ENCODE measurements at regions not wholly inside any gene's neighbourhood (a gene's known extent, or its start where the extent isn't known, plus 50 kb on each side); places are given as distances from the start of the nearest gene placed in this dataset.

DNA sequence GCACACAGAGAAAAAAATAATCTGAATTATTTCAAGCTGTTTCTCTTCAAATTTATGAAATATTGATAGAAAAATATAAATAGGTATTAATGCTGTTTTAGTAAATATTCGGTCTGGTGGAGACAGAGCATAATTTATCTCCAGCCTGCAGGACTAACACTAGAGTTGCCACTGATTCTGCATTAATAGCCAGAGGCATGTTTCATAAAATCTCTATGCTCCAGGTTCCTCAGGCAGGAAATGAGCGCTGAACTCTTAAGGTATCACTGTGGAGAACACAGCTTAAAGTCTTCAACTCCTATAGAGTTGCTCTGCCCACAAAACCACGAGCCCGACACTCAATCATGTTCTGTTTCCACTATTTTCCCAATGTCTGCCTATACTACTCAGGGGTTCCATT lies 470.0 kb upstream of the TMPO start:
- Histone ChIP-seq H3K4me1 (no peaks in the 10 kb centered on the region), H3K27ac (no peak overlapping the region), H3K9me3 (no peaks in the 10 kb centered on the region), H3K27me3 (no peaks in the 10 kb centered on the region), H3K4me3 (no peak overlapping the region), H3K36me3 (no peaks in the 10 kb centered on the region)
- TF ChIP-seq, protein P1, sequence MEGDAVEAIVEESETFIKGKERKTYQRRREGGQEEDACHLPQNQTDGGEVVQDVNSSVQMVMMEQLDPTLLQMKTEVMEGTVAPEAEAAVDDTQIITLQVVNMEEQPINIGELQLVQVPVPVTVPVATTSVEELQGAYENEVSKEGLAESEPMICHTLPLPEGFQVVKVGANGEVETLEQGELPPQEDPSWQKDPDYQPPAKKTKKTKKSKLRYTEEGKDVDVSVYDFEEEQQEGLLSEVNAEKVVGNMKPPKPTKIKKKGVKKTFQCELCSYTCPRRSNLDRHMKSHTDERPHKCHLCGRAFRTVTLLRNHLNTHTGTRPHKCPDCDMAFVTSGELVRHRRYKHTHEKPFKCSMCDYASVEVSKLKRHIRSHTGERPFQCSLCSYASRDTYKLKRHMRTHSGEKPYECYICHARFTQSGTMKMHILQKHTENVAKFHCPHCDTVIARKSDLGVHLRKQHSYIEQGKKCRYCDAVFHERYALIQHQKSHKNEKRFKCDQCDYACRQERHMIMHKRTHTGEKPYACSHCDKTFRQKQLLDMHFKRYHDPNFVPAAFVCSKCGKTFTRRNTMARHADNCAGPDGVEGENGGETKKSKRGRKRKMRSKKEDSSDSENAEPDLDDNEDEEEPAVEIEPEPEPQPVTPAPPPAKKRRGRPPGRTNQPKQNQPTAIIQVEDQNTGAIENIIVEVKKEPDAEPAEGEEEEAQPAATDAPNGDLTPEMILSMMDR (IDR thresholded peaks at IDR 0.05 in 4 of 5, conservative IDR thresholded peaks at IDR 0.05 in 1 of 5), result no peak
- TF ChIP-seq POLR2A (IDR thresholded peaks at IDR 0.05), result no peak
- in situ Hi-C loops (cut with MboI; ENCODE audit: low sequenced_read_pairs in 4 of 4) (no loop called here), intact Hi-C loops (cut with DNase I; ENCODE audit: low total_unique reads) (no loop called here)
- no peak for ATAC-seq
- no peak for DNase-seq

- DNase-seq, result no peak
- Histone ChIP-seq H3K27ac (no peak overlapping the region), H3K36me3 (no peaks in the 10 kb centered on the region), H3K9me3 (no peaks in the 10 kb centered on the region), H3K4me3 (no peak overlapping the region), H3K27me3 (no peaks in the 10 kb centered on the region), H3K4me1 (no peaks in the 10 kb centered on the region)
- intact Hi-C loops (cut with DNase I; ENCODE audit: low total_unique reads), result no loop called here
- in situ Hi-C loops (cut with MboI; ENCODE audit: low sequenced_read_pairs in 4 of 4), result no loop called here
- TF ChIP-seq POLR2A (IDR thresholded peaks at IDR 0.05), result no peak
- TF ChIP-seq, protein P1 (IDR thresholded peaks at IDR 0.05 in 4 of 5, conservative IDR thresholded peaks at IDR 0.05 in 1 of 5), result no peak
- no peak for ATAC-seq
These were observed 467.1 kb upstream of the TMPO start for GRCh38 chr12:98048326-98048725.

DNA sequence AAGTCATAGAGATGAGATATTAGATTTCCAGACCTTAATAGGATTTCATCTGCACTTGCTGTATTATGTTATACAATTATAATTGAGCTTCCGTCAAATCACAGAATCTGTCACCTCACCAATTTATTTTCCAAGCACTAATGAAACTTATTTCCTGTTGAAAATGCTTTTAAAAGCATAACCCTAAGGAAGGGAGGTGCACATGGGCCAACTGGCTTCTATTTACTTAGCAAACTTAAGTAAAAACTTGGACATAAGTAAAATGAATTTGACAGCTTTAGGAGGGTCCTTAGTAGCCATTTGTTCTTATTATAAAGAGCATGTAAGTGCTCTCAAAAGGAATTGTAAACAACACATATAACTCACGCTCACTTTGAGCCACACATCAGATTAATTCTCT lies 462.2 kb upstream of the TMPO start:
- Histone ChIP-seq H3K9me3 (no peaks in the 10 kb centered on the region), H3K27ac (no peak overlapping the region), H3K27me3 (no peaks in the 10 kb centered on the region), H3K4me3 (no peak overlapping the region), H3K4me1 (no peaks in the 10 kb centered on the region), H3K36me3 (no peaks in the 10 kb centered on the region)
- ATAC-seq, result no peak
- no peak for DNase-seq
- in situ Hi-C loops (cut with MboI; ENCODE audit: low sequenced_read_pairs in 4 of 4) (no loop called here), intact Hi-C loops (cut with DNase I; ENCODE audit: low total_unique reads) (no loop called here)
- TF ChIP-seq, protein P1 (IDR thresholded peaks at IDR 0.05 in 4 of 5, conservative IDR thresholded peaks at IDR 0.05 in 1 of 5), result no peak
- no peak for TF ChIP-seq POLR2A (IDR thresholded peaks at IDR 0.05)

GRCh38 chr12:98057701-98058100 lies 457.7 kb upstream of the TMPO start:
- no peaks in the 10 kb centered on the region for H3K36me3 ChIP-seq
- H3K4me3 ChIP-seq, result no peak overlapping the region
- ATAC-seq, result no peak
- no peak overlapping the region for H3K27ac ChIP-seq
- no peaks in the 10 kb centered on the region for H3K27me3 ChIP-seq
- in situ Hi-C loops (cut with MboI; ENCODE audit: low sequenced_read_pairs in 4 of 4), result no loop called here
- H3K9me3 ChIP-seq, result no peaks in the 10 kb centered on the region
- no peak for TF ChIP-seq POLR2A (IDR thresholded peaks at IDR 0.05)
- TF ChIP-seq, protein P1 (IDR thresholded peaks at IDR 0.05 in 4 of 5, conservative IDR thresholded peaks at IDR 0.05 in 1 of 5), result no peak
- no peak for DNase-seq
- intact Hi-C loops (cut with DNase I; ENCODE audit: low total_unique reads), result no loop called here
- no peaks in the 10 kb centered on the region for H3K4me1 ChIP-seq

DNA sequence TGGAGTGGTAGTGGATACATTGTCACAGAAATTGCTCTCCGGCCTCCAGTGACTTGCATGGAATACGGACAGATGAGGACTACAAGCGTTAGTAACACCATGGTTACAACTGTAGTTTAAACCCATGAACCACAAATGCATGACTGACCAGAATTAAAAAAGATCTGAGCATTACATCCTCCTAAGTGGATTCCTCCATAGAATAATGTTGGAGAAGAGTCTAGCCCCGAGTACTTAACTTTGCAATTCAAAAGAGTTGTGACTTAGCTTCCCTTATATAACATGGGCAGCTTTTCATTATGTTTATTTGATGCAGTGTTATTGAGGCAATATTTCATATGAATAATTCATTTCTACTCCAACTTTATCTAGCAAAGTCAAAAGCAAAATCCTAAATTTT lies 457.2 kb upstream of the TMPO start:
- in situ Hi-C loops (cut with MboI; ENCODE audit: low sequenced_read_pairs in 4 of 4) (no loop called here), intact Hi-C loops (cut with DNase I; ENCODE audit: low total_unique reads) (no loop called here)
- no peak overlapping the region for H3K4me3 ChIP-seq
- H3K36me3 ChIP-seq, result no peaks in the 10 kb centered on the region
- no peak for DNase-seq
- no peaks in the 10 kb centered on the region for H3K9me3 ChIP-seq
- TF ChIP-seq, protein P1 (IDR thresholded peaks at IDR 0.05 in 4 of 5, conservative IDR thresholded peaks at IDR 0.05 in 1 of 5), result no peak
- TF ChIP-seq POLR2A (IDR thresholded peaks at IDR 0.05), result no peak
- H3K27ac ChIP-seq, result no peak overlapping the region
- no peak for ATAC-seq
- H3K27me3 ChIP-seq, result no peaks in the 10 kb centered on the region
- no peaks in the 10 kb centered on the region for H3K4me1 ChIP-seq
